NCI-H1930 (cell line): ENCODE measurements at regions not wholly inside any gene's neighbourhood (a gene's known extent, or its start where the extent isn't known, plus 50 kb on each side); places are given as distances from the start of the nearest gene placed in this dataset.
"Not testable (repeated sequence)": the region's sequence is repeated elsewhere in the genome, so short reads cannot be mapped to it uniquely, and the experiment has no call there.

Source experiments
- DNase-seq, 2 experiments: peaks; one replicate each; lab custom pipeline; 2025; lab: John Stamatoyannopoulos, UW

DNA sequence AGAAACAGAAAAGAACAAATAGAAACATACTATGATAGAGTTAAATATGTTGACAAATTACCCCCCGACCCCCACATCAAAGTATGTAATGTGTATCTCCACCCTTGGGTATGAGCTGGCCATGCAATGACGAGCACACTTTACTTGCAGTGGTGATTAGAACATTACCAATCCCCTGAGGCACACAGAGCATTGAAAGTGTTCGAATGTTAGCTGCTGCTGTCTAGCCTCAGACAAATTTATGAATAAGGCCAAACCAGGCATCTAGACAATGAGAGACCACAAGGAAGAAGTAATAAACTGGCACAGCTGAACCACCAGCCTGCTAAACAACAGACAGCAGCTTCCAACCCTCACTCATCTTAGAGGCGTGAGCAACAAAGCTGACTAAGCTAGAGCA, 380.5 kb downstream of the DSEL start:
- DNase-seq: no peak

- DNase-seq: no peak
Measured at GRCh38 chr18:67134911-67135310, 381.6 kb downstream of the DSEL start.

DNA sequence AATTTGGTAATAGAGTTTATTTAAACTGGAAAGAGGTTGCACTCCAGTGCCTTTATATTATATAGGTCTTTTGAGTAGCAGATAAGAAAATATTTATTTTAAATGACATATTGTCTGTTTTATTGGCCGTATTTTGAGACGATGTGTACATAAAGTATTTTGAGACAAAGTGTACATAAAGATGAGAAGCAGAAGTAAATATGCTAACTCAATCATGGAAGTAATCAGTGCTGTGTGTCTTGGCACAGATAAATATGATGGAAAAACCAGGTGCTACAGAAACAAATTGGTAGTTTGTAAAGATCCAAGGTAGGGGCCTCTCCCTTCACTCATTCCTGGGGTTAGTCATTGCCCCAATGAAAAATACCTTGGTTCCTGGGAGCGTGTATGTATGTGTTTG, 382.9 kb downstream of the DSEL start:
- peak; percentile 92 to 96 for DNase-seq

DNA sequence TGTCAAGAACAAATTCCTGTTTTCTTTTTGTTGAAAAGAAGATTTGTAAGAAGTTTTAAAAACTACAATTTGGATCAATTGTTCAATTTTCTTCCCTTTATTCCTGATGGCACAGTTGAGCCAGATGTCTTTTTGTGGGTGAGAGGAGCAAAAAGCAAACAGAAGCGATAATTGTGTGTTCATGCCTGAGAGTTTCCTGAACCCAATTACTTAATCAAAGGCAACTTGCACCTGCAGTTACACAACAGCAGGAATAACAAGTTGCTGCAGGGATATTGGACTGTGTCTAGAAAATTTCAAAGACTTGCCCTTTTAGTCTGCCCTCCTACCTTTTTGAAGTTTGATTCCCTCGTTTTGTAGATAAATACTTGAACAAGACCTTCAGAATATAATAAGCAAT, 383.6 kb downstream of the DSEL start:
- peak; percentile 85 to 88 for DNase-seq

DNA sequence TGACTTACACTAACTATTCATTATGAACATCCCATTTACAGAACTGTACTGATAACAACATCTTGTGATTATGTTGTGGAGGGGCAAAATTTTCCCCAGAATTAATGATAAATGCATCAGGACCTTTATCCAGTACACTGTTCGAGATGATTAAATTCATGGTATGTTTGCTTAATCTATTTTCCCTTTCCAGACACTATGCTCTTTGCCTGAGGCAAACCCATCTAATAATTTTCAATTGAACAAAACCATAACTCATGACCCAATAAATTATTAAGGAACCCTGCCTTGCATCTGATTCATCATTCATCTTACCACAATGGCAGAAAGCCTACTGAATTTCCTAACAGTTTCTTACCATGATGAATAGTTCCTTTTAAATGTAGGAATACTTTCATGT, 385.0 kb downstream of the DSEL start:
- no peak for DNase-seq

DNA sequence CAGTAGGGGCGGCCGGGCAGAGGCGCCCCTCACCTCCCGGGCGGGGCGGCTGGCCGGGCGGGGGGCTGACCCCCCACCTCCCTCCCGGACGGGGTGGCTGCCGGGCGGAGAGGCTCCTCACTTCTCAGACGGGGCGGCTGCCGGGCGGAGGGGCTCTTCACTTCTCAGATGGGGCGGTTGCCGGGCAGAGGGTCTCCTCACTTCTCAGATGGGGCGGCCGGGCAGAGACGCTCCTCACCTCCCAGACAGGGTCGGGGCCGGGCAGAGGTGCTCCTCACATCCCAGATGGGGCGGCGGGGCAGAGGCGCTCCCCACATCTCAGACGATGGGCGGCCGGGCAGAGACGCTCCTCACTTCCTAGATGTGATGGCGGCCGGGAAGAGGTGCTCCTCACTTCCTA, 389.8 kb downstream of the DSEL start:
- DNase-seq: not testable (repeated sequence)

DNA sequence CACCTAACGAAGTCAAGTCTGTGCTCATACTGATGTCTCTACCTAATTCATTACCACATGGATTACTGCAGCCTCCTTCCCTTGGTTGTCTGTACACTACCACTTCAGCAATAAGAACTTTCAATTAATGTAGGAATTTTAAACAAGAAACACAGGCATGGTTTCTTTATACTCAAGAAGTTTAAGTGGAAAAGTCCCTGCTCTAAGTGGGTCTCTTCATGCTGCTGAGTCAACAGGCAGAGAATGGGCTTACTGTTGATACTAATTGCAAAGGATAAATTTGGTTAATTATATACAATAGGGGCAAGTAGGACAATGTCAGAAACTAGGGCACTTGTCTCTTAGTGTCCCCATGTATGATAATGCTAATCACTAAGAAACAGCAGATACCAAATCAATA, 392.6 kb downstream of the DSEL start:
- no peak for DNase-seq

GRCh38 chr18:67117804-67118203, 398.7 kb downstream of the DSEL start:
- DNase-seq: no peak

DNA sequence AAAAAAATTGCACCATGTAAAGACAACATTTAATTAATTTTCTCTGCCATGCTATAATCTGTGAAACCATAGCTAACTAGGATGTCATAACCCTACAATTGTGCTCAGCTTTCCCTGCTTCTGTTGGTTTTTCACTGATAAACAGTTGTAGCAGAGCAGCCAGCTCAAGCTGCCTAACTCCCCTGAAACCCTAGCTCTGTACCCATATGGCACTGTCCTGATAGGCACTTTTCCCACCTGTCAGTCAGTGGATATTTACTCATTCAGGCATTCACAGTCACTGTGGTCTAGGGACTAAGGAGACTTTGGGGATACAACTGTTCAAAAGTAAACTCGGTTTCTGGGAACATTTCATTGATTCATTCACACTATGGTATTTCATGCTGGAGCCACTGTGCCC, 407.0 kb downstream of the DSEL start:
- DNase-seq: no peak

DNA sequence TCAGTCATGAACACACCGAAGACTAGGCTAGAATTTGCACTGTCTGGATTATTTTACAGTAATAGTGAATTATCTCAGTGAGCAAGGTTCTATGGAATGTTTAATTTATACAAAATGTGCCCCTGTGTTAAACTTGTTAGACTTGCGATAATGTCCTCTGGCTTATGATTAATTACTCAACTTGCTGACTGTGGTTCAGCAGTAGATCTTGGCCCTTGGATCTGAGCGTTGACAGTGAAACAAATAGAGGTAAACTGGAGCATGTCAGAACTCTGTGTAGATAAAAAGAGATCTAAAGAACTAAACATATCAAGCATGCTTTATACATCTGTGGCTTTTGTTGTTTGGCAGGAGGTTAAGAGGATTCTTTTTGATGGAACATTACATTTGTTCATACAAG, 407.6 kb downstream of the DSEL start:
- no peak for DNase-seq

- DNase-seq: peak; percentile 25 to 27
Measured at GRCh38 chr18:67104700-67105284, 411.7 kb downstream of the DSEL start.

GRCh38 chr18:67094123-67094522, 422.4 kb downstream of the DSEL start:
- no peak for DNase-seq

- no peak for DNase-seq
Measured at GRCh38 chr18:67092141-67092540, 424.4 kb downstream of the DSEL start.

DNA sequence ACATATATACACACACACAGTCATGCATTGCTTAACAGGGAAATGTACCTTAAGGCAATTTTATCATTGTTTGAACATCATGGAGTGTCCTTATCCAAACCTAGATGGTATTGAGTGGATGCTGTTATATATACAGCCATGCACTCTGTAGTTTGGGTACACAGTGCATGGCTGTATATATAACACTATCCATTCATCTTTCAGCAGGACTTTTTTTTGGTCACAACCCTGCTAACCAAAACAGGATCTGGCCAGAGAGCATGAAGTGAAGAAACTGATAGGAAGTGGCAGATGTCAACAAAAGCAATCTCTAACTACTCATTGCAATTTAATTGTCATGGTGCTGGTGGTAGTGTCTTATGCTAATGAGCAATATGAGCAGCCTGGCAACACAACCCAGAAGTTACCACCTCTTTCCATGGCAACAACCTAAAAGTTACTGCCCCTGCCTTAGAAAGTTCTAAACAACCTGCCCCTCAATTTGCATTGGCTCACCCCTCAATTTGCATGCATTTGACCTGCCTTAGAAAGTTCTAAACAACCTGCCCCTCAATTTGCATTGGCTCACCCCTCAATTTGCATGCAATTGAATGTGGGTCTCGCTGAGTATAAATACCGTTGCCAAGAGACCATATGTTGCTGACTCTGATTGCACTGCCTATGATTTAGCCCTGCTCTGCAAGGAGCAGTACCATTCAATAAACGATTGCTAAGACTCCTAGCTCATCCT, 434.9 kb downstream of the DSEL start:
- no peak for DNase-seq

DNA sequence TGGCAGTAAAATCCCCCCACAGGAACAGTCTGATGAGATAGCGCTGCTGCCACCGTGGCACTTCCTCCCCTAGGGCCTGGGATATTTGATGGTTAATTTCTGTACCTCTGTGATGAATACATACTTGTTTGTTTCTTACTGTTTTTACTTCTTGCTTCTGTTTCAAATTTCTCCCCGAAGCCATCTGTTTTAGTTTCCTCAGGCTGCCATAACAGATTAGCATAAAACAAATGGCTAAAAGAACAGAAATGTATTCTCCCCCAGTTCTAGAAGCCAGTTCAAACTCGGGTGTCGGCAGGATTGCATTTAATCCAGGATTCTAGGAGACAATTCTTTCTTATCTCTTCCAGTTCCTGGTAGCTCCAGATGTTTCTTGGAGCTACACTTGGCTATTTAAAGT, 435.9 kb downstream of the DSEL start:
- DNase-seq: no peak

DNA sequence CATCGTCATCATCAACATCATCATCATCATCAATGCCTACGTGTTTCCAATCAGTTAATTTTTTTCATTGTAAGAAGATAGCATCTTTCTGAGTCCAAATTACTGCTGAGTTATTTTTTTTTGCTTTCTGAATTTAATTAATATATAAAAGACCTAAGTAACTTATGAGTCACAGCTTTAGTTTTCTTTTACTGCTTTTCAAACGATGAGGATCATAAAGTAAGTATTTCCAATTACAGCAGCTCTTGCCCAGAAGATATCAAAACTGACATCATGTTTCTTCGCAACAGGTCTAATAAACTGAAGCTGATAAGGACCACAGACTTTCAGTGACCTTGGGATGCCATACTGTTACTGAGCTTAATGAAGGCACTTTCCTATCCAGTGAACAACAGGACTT, 442.2 kb downstream of the DSEL start:
- peak; percentile 68 to 69 for DNase-seq

GRCh38 chr18:67072791-67073190, 443.7 kb downstream of the DSEL start:
- peak in 1 of 2 experiments; percentile 21 for DNase-seq

- no peak for DNase-seq
Measured at GRCh38 chr18:67068608-67069007, 447.9 kb downstream of the DSEL start.

DNA sequence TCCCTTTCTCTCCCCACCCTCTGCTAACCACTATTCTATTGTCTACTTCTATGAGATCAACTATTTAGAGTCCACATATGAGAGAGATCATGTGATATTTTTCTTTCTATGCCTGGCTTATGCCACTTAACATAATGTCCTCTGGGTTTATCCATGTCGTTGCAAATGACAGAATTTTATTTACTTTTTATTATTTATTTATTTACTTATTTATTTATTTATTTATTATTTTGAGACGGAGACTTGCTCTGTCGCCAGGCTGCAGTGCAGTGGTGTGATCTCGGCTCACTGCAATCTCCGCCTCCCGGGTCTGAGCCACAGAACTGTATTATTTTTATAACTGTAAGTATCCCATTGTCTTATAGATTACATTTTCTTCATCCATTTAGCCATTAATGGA, 443.4 kb upstream of the CDH19 start:
- no peak for DNase-seq

DNA sequence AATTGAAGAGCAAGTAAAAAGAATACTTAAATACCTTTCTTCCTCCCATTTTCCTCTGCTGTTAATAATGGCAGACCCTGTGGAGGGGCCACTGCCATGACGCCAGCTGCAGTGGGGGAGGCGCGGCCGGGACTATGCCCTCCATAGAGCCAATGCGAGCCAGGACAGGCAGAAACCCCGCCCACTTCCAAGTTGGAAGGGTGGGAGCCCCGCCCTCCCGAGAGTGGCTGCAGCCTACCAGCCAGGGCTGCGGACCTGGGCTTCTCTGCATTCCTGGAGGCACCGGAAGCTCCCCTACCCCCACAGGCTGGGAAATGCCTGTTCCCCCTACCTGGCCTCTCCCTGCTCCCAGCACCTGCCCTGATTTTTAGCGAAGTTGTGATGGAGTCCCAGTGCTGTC, 439.4 kb upstream of the CDH19 start:
- no peak for DNase-seq

DNA sequence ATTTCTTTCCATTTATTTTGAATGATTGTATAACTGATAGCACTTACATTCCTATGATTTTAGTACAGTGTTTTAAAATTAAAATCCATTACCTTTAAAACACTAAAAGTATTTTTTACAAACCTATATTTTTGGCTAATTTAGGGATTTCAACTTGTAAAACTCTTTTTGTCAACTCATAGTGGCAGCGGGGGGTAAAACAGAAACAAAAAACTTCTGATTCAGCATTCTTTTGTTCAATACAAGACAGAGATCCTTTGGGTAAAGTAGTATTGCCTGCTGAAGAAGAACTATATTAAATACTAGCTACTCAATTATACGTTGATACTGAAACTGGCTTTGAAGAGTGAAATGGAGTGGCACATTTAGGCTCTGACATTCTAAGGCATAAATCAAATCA, 437.4 kb upstream of the CDH19 start:
- no peak for DNase-seq

DNA sequence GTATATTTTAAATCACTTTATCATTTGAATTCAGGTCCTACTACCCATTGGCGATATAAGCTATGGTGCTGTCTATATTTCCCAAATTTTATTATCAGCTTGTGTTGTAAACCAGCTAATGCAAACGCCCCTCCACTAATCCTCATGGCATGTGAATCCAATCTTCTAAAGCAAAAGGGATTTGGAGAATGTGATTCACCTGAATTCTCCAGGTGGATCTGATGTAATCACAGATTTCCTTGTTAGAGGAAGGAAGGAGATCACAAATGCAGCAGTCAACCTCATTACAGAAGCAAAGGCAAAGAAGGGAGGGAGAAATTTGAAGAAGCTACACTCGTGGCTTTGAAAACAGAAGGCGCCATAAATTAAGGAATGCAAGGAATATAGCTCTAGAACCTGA, 431.1 kb upstream of the CDH19 start:
- DNase-seq: no peak

- DNase-seq: no peak
Measured at GRCh38 chr18:67023059-67023458, 419.2 kb upstream of the CDH19 start.

DNA sequence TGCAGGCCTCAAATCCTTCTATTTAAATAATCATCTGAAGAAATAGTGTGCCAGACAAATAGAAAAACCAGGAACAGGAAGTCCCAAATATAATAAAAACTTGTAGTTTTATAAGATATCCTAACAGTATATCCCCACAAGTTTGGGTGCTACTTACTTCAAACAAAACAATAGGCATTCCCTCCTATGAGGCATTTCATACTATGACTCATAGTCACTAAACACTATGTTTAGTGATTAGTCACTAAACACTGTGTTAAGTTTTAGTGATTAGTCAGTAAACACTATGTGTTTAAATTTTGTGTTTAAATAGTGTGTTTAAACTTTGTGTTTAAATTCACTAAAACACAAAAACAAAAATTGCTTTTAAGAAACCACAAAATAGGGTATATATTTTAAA, 407.0 kb upstream of the CDH19 start:
- DNase-seq: no peak
